ENCODE measurements at regions not wholly inside any gene's neighbourhood (a gene's known extent, or its start where the extent isn't known, plus 50 kb on each side); places are given as distances from the start of the nearest gene placed in this dataset.

DNA sequence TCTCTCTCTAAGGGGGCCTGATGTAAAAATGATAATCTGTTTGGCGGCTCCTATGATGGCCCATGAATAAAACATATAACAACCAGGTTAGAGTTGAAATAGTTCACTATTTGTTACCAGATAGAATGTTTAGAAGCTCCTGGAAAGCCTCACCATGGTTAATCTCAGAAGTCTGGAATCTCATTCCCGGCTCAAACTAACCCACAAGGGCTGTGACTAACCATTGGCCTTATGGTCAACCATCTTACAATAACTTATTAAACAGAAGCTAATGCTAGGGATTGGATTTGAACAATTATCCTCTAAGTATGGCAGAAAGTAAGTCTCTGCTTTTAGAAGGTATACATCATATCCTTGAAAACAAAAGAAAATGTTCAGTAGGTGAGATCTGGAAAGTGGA, 134.1 kb upstream of the ADGRL2 start:
- H3K36me3 ChIP-seq (ENCODE audit: control insufficient read depth, insufficient read depth, low read length) = no peaks in the 10 kb centered on the region
- H3K9me3 ChIP-seq (ENCODE audit: control insufficient read depth, insufficient read depth, low read length) = no peaks in the 10 kb centered on the region
- H3K27me3 ChIP-seq (ENCODE audit: control insufficient read depth, insufficient read depth, low read length) = no peaks in the 10 kb centered on the region
- H3K9ac ChIP-seq (ENCODE audit: low read depth, low read length) = no peak overlapping the region
- H3K4me3 ChIP-seq (ENCODE audit: low read depth, low read length) = no peak overlapping the region
- H3K4me1 ChIP-seq (ENCODE audit: control insufficient read depth, insufficient read depth, low read length) = peaks cover 14% of the 10 kb centered on the region

GRCh38 chr1:81664341-81664740, 136.4 kb upstream of the ADGRL2 start:
- H3K4me3 ChIP-seq (ENCODE audit: low read depth, low read length) = no peak overlapping the region

GRCh38 chr1:81662913-81663526, 137.7 kb upstream of the ADGRL2 start:
- Histone ChIP-seq H3K9me3 (ENCODE audit: control insufficient read depth, insufficient read depth, low read length) (no peaks in the 10 kb centered on the region), H3K36me3 (ENCODE audit: control insufficient read depth, insufficient read depth, low read length) (no peaks in the 10 kb centered on the region), H3K27me3 (ENCODE audit: control insufficient read depth, insufficient read depth, low read length) (no peaks in the 10 kb centered on the region), H3K4me3 (ENCODE audit: low read depth, low read length) (no peak overlapping the region), H3K9ac (ENCODE audit: low read depth, low read length) (no peak overlapping the region), H3K4me1 (ENCODE audit: control insufficient read depth, insufficient read depth, low read length) (peaks cover 14% of the 10 kb centered on the region)

More at GRCh38 chr1:81664341-81664740, 136.4 kb upstream of the ADGRL2 start:
- H3K9ac ChIP-seq (ENCODE audit: low read depth, low read length) = no peak overlapping the region
- H3K36me3 ChIP-seq (ENCODE audit: control insufficient read depth, insufficient read depth, low read length) = no peaks in the 10 kb centered on the region
- H3K27me3 ChIP-seq (ENCODE audit: control insufficient read depth, insufficient read depth, low read length) = no peaks in the 10 kb centered on the region
- H3K4me1 ChIP-seq (ENCODE audit: control insufficient read depth, insufficient read depth, low read length) = peaks cover 14% of the 10 kb centered on the region
- no peaks in the 10 kb centered on the region for H3K9me3 ChIP-seq (ENCODE audit: control insufficient read depth, insufficient read depth, low read length)

DNA sequence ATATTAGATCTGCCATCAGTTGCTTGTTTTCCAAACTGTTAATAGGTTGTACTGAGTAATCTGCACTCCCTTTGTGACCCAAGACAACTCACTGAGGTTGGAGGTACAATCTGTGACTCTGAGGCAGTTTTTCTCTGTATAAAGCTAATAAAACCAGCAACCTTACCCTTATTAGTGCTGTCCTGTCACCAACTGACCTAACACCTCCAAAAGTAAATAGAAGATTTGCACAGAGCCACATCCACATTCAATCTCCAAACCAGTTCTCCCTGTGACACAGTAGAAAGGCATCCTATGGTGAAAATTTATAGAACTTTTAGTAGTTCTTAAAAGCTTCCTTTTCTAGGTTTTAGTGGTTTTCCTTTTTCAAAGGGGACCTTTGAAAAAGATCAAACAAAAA, 140.4 kb upstream of the ADGRL2 start:
- Histone ChIP-seq H3K9ac (ENCODE audit: low read depth, low read length) (no peak overlapping the region), H3K36me3 (ENCODE audit: control insufficient read depth, insufficient read depth, low read length) (no peaks in the 10 kb centered on the region), H3K27me3 (ENCODE audit: control insufficient read depth, insufficient read depth, low read length) (no peaks in the 10 kb centered on the region), H3K4me1 (ENCODE audit: control insufficient read depth, insufficient read depth, low read length) (peaks cover 14% of the 10 kb centered on the region), H3K9me3 (ENCODE audit: control insufficient read depth, insufficient read depth, low read length) (no peaks in the 10 kb centered on the region), H3K4me3 (ENCODE audit: low read depth, low read length) (no peak overlapping the region)

GRCh38 chr1:81654657-81655056, 146.1 kb upstream of the ADGRL2 start:
- Histone ChIP-seq H3K27me3 (ENCODE audit: control insufficient read depth, insufficient read depth, low read length) (no peaks in the 10 kb centered on the region), H3K9me3 (ENCODE audit: control insufficient read depth, insufficient read depth, low read length) (no peaks in the 10 kb centered on the region), H3K4me3 (ENCODE audit: low read depth, low read length) (no peak overlapping the region), H3K36me3 (ENCODE audit: control insufficient read depth, insufficient read depth, low read length) (no peaks in the 10 kb centered on the region), H3K9ac (ENCODE audit: low read depth, low read length) (no peak overlapping the region), H3K4me1 (ENCODE audit: control insufficient read depth, insufficient read depth, low read length) (peaks cover 8% of the 10 kb centered on the region)

DNA sequence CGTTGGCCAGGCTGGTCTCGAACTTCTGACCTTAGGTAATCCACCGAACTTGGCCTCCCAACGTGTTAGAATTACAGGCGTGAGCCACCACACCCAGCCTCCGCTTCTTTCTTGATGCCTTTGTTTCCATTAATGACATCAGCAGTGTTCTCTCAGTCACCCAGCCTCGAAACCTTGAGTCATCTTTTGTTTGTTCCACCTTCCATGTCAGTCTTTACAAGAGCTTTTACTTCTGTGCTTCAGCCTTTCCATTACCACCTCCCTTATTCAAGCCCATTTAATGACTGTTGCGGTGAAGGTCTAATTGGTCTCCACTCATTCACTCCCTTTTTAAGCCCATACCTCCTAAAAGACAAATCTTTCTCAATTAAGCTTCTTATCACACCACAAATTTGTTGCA, 146.6 kb upstream of the ADGRL2 start:
- H3K27me3 ChIP-seq (ENCODE audit: control insufficient read depth, insufficient read depth, low read length) = no peaks in the 10 kb centered on the region
- H3K4me3 ChIP-seq (ENCODE audit: low read depth, low read length) = no peak overlapping the region

GRCh38 chr1:81650776-81651175, 150.0 kb upstream of the ADGRL2 start:
- H3K27me3 ChIP-seq (ENCODE audit: control insufficient read depth, insufficient read depth, low read length) = no peaks in the 10 kb centered on the region
- H3K9me3 ChIP-seq (ENCODE audit: control insufficient read depth, insufficient read depth, low read length) = no peaks in the 10 kb centered on the region
- H3K4me3 ChIP-seq (ENCODE audit: low read depth, low read length) = no peak overlapping the region
- H3K4me1 ChIP-seq (ENCODE audit: control insufficient read depth, insufficient read depth, low read length) = peaks cover 11% of the 10 kb centered on the region
- H3K36me3 ChIP-seq (ENCODE audit: control insufficient read depth, insufficient read depth, low read length) = no peaks in the 10 kb centered on the region
- no peak overlapping the region for H3K9ac ChIP-seq (ENCODE audit: low read depth, low read length)

More for the DNA sequence above, 146.6 kb upstream of the ADGRL2 start:
- Histone ChIP-seq H3K9ac (ENCODE audit: low read depth, low read length) (no peak overlapping the region), H3K4me1 (ENCODE audit: control insufficient read depth, insufficient read depth, low read length) (peaks cover 11% of the 10 kb centered on the region), H3K9me3 (ENCODE audit: control insufficient read depth, insufficient read depth, low read length) (no peaks in the 10 kb centered on the region), H3K36me3 (ENCODE audit: control insufficient read depth, insufficient read depth, low read length) (no peaks in the 10 kb centered on the region)

DNA sequence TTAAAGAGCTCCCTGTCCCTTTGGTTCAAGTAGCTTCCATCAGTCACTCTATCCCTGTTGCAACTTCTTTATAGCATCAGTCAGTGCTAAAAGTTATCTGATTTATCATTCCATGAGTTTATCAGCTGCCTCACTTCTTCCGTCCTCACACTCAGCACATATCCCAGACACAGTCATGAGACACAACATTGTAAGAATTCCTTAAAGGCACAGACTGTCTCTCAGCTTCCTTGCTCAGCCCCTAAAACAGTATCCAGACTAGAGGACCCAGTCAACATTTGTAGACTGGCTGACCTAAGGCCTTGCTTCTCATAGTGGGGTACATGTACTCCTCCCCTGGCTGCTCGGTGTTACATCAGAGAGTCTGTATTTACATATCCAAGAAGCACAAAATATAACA, 164.9 kb upstream of the ADGRL2 start:
- H3K4me3 ChIP-seq (ENCODE audit: low read depth, low read length) = no peak overlapping the region
- no peaks in the 10 kb centered on the region for H3K27me3 ChIP-seq (ENCODE audit: control insufficient read depth, insufficient read depth, low read length)
- no peak overlapping the region for H3K9ac ChIP-seq (ENCODE audit: low read depth, low read length)
- no peaks in the 10 kb centered on the region for H3K4me1 ChIP-seq (ENCODE audit: control insufficient read depth, insufficient read depth, low read length)
- no peaks in the 10 kb centered on the region for H3K36me3 ChIP-seq (ENCODE audit: control insufficient read depth, insufficient read depth, low read length)
- no peaks in the 10 kb centered on the region for H3K9me3 ChIP-seq (ENCODE audit: control insufficient read depth, insufficient read depth, low read length)

DNA sequence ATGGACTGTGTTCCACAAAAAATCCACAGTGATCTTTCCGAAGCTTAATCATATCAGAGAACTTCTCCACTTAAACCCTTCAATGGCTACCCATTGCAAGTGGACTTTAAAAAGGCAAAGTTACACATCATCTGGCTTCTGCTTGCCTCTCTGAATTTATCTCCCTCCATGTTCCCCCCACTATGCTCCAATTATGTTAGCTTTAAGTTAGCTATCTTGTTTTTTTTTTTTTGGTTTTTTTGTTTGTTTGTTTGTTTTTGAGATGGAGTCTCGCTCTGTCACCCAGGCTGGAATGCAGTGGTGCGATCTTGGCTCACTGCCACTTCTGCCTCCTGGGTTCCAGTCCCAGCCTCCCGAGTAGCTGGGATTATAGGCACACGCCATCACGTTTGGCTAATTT, 166.4 kb upstream of the ADGRL2 start:
- H3K4me3 ChIP-seq (ENCODE audit: low read depth, low read length) = no peak overlapping the region
- no peaks in the 10 kb centered on the region for H3K9me3 ChIP-seq (ENCODE audit: control insufficient read depth, insufficient read depth, low read length)
- no peak overlapping the region for H3K9ac ChIP-seq (ENCODE audit: low read depth, low read length)
- H3K27me3 ChIP-seq (ENCODE audit: control insufficient read depth, insufficient read depth, low read length) = no peaks in the 10 kb centered on the region
- no peaks in the 10 kb centered on the region for H3K4me1 ChIP-seq (ENCODE audit: control insufficient read depth, insufficient read depth, low read length)
- no peaks in the 10 kb centered on the region for H3K36me3 ChIP-seq (ENCODE audit: control insufficient read depth, insufficient read depth, low read length)

GRCh38 chr1:81619156-81619555, 181.6 kb upstream of the ADGRL2 start:
- H3K9me3 ChIP-seq (ENCODE audit: control insufficient read depth, insufficient read depth, low read length) = peaks cover 5% of the 10 kb centered on the region
- no peaks in the 10 kb centered on the region for H3K27me3 ChIP-seq (ENCODE audit: control insufficient read depth, insufficient read depth, low read length)
- peaks cover 3% of the 10 kb centered on the region for H3K4me1 ChIP-seq (ENCODE audit: control insufficient read depth, insufficient read depth, low read length)
- H3K36me3 ChIP-seq (ENCODE audit: control insufficient read depth, insufficient read depth, low read length) = no peaks in the 10 kb centered on the region
- H3K9ac ChIP-seq (ENCODE audit: low read depth, low read length) = no peak overlapping the region
- no peak overlapping the region for H3K4me3 ChIP-seq (ENCODE audit: low read depth, low read length)

DNA sequence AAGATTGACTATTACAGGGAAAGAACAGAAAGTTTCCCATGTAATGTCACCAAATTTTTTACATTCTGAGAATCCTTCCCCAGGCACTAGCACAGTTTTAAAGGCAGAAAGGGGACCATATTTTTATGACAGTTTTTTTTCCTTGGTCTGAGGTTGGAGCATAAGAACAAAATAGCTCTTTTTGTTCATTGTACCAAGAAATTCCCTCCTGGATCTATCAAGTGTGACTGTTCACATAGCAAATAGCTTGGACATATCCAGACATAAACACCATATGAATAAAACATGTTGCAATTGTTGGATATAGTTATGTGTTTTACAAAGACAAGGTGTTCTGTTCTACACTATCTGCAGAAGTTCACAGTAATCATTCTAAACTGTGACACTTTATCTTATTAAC, 182.4 kb upstream of the ADGRL2 start:
- peaks cover 5% of the 10 kb centered on the region for H3K9me3 ChIP-seq (ENCODE audit: control insufficient read depth, insufficient read depth, low read length)
- H3K36me3 ChIP-seq (ENCODE audit: control insufficient read depth, insufficient read depth, low read length) = no peaks in the 10 kb centered on the region
- H3K4me3 ChIP-seq (ENCODE audit: low read depth, low read length) = no peak overlapping the region
- H3K27me3 ChIP-seq (ENCODE audit: control insufficient read depth, insufficient read depth, low read length) = no peaks in the 10 kb centered on the region
- H3K4me1 ChIP-seq (ENCODE audit: control insufficient read depth, insufficient read depth, low read length) = peaks cover 3% of the 10 kb centered on the region
- H3K9ac ChIP-seq (ENCODE audit: low read depth, low read length) = no peak overlapping the region

DNA sequence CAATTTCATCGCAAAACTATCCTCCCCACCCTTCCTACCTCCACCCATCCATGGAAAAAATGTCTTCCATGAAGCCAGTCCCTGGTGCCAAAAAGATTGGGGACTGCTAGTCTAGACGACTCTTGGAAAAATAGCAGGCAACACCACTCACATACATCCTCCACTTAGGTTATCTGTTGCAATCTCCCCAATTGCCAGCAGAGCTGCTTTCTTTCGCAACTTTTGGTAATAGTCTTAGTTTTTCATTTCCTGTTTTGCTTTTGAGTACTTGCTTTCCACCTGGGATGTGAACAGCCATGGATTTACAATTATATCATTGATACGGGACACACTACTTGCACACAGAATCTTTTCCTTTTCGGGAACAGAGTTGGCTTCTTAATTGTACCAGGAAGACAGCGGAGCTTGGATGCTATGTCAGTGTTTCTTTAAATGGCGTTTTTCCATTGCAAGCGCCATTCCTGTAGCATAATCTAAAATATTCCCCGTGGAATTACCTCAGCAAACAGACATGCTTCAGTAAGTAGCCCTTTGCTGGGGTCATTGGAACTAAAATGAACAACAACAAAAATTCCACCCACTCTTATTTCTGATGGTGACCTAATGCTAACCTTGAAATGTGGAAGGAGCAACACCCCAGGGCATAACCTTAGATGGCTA, 183.3 kb upstream of the ADGRL2 start:
- H3K36me3 ChIP-seq (ENCODE audit: control insufficient read depth, insufficient read depth, low read length) = no peaks in the 10 kb centered on the region
- H3K9ac ChIP-seq (ENCODE audit: low read depth, low read length) = no peak overlapping the region
- H3K27me3 ChIP-seq (ENCODE audit: control insufficient read depth, insufficient read depth, low read length) = no peaks in the 10 kb centered on the region
- H3K4me3 ChIP-seq (ENCODE audit: low read depth, low read length) = no peak overlapping the region
- peaks cover 5% of the 10 kb centered on the region for H3K9me3 ChIP-seq (ENCODE audit: control insufficient read depth, insufficient read depth, low read length)
- H3K4me1 ChIP-seq (ENCODE audit: control insufficient read depth, insufficient read depth, low read length) = peaks cover 3% of the 10 kb centered on the region

Data from iPS-15b (cell line).